ENCODE measurements at regions not wholly inside any gene's neighbourhood (a gene's known extent, or its start where the extent isn't known, plus 50 kb on each side); places are given as distances from the start of the nearest gene placed in this dataset.
"Not testable (repeated sequence)": the region's sequence is repeated elsewhere in the genome, so short reads cannot be mapped to it uniquely, and the experiment has no call there.

DNA sequence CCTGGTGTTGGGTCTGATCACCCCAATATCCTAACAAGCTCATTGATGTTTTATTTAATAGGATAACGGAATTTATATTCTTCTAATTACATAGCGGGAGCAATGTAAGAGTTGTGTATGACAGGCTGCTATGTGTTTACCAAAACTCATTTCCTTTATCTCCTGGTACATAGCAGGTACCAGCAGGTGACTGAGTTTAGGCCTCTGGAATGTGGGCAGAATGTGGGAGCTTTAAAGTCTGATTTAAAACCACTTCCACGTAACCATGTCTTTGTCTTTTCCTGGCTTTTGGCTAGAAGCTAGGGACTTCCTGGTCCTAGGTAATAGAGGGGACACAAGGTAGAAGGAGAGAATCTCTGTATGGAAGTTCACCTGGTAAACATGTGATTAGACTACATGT is 504.6 kb upstream of the SYNCRIP start:
- H3K4me2 ChIP-seq (ENCODE audit: insufficient read depth, low read length) = no peak overlapping the region
- H2AFZ ChIP-seq (ENCODE audit: low read depth, low read length) = no peak overlapping the region
- TF ChIP-seq, protein P1, sequence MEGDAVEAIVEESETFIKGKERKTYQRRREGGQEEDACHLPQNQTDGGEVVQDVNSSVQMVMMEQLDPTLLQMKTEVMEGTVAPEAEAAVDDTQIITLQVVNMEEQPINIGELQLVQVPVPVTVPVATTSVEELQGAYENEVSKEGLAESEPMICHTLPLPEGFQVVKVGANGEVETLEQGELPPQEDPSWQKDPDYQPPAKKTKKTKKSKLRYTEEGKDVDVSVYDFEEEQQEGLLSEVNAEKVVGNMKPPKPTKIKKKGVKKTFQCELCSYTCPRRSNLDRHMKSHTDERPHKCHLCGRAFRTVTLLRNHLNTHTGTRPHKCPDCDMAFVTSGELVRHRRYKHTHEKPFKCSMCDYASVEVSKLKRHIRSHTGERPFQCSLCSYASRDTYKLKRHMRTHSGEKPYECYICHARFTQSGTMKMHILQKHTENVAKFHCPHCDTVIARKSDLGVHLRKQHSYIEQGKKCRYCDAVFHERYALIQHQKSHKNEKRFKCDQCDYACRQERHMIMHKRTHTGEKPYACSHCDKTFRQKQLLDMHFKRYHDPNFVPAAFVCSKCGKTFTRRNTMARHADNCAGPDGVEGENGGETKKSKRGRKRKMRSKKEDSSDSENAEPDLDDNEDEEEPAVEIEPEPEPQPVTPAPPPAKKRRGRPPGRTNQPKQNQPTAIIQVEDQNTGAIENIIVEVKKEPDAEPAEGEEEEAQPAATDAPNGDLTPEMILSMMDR (IDR thresholded peaks at IDR 0.05; ENCODE audit: borderline replicate concordance, extremely low read depth, low read length, poor library complexity, severe bottlenecking) = no peak
- TF ChIP-seq EZH2 (IDR thresholded peaks at IDR 0.05; ENCODE audit: borderline replicate concordance, low read depth, low read length, severe bottlenecking) = no peak
- no peaks in the 10 kb centered on the region for H3K9me3 ChIP-seq (ENCODE audit: insufficient read depth, low read length, severe bottlenecking)
- H3K27ac ChIP-seq (ENCODE audit: low read length) = no peak overlapping the region
- H3K79me2 ChIP-seq (ENCODE audit: insufficient read depth, low read length) = no peaks in the 10 kb centered on the region
- DNase-seq = no peak
- H3K4me3 ChIP-seq (ENCODE audit: low read depth in 1 of 2, low read length in 2 of 2) = no peak overlapping the region
- no peak overlapping the region for H3K9ac ChIP-seq (ENCODE audit: low read depth, low read length)
- H3K4me1 ChIP-seq (ENCODE audit: insufficient read depth, low read length) = no peaks in the 10 kb centered on the region
- no peaks in the 10 kb centered on the region for H4K20me1 ChIP-seq (ENCODE audit: insufficient read depth, low read length)
- ATAC-seq (ENCODE audit: insufficient read depth, low read depth) = no peak
- no peaks in the 10 kb centered on the region for H3K36me3 ChIP-seq (ENCODE audit: insufficient read depth, low read length)
- no peaks in the 10 kb centered on the region for H3K27me3 ChIP-seq (ENCODE audit: insufficient read depth, low read length, poor library complexity)

- DNase-seq; H3K27me3 ChIP-seq (ENCODE audit: insufficient read depth, low read length, poor library complexity); H4K20me1 ChIP-seq (ENCODE audit: insufficient read depth, low read length); H3K4me3 ChIP-seq (ENCODE audit: low read depth in 1 of 2, low read length in 2 of 2); H3K4me1 ChIP-seq (ENCODE audit: insufficient read depth, low read length); H3K9me3 ChIP-seq (ENCODE audit: insufficient read depth, low read length, severe bottlenecking); H3K36me3 ChIP-seq (ENCODE audit: insufficient read depth, low read length); H3K79me2 ChIP-seq (ENCODE audit: insufficient read depth, low read length); H3K9ac ChIP-seq (ENCODE audit: low read depth, low read length); H3K27ac ChIP-seq (ENCODE audit: low read length); H3K4me2 ChIP-seq (ENCODE audit: insufficient read depth, low read length); H2AFZ ChIP-seq (ENCODE audit: low read depth, low read length); ATAC-seq (ENCODE audit: insufficient read depth, low read depth): not testable (repeated sequence)
Measured at GRCh38 chr6:86146751-86147150, 504.1 kb upstream of the SYNCRIP start.

- Histone ChIP-seq H2AFZ (ENCODE audit: low read depth, low read length) (no peak overlapping the region), H3K79me2 (ENCODE audit: insufficient read depth, low read length) (no peaks in the 10 kb centered on the region), H3K4me1 (ENCODE audit: insufficient read depth, low read length) (no peaks in the 10 kb centered on the region), H3K9me3 (ENCODE audit: insufficient read depth, low read length, severe bottlenecking) (no peaks in the 10 kb centered on the region), H3K36me3 (ENCODE audit: insufficient read depth, low read length) (no peaks in the 10 kb centered on the region), H4K20me1 (ENCODE audit: insufficient read depth, low read length) (no peaks in the 10 kb centered on the region), H3K9ac (ENCODE audit: low read depth, low read length) (no peak overlapping the region), H3K4me2 (ENCODE audit: insufficient read depth, low read length) (no peak overlapping the region), H3K27me3 (ENCODE audit: insufficient read depth, low read length, poor library complexity) (no peaks in the 10 kb centered on the region), H3K27ac (ENCODE audit: low read length) (no peak overlapping the region), H3K4me3 (ENCODE audit: low read depth in 1 of 2, low read length in 2 of 2) (no peak overlapping the region)
- no peak for ATAC-seq (ENCODE audit: insufficient read depth, low read depth)
- TF ChIP-seq EZH2 (IDR thresholded peaks at IDR 0.05; ENCODE audit: borderline replicate concordance, low read depth, low read length, severe bottlenecking) = no peak
- TF ChIP-seq, protein P1 (IDR thresholded peaks at IDR 0.05; ENCODE audit: borderline replicate concordance, extremely low read depth, low read length, poor library complexity, severe bottlenecking) = no peak
- no peak for DNase-seq
Measured at GRCh38 chr6:86142326-86142725, 499.6 kb upstream of the SYNCRIP start.

DNA sequence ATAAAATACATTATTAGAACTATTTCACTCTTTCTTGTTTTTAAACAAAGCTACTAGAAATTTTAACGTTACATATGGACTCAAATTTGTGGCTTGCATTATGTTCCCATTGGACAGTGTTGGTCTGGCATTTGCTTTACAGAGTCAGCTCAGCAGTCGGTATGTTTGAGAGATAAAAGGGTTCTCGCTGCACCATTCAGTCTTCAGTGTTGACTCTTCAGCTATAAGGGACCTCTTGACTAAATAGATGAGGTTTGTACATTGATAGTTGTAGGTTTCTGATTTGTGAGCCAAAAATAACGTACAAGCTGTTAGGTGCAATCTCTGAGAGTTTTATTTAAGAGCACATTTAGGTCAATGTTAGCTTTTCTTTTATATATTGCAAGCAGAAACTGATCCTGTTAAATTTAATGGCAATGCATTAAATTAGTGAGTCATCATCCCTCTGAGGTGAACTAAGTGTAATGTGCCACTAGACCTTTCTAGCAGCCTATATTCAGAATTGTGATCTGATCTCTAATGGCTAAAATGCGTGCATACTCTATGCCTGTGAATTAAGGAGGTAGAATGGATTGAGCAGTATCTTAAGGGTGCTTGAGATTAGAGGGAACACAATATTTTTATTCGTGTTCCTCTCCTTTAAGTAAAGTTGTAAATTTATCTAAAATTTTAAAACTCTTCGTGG is 485.6 kb upstream of the SYNCRIP start:
- H3K4me1 ChIP-seq (ENCODE audit: insufficient read depth, low read length) = no peaks in the 10 kb centered on the region
- H4K20me1 ChIP-seq (ENCODE audit: insufficient read depth, low read length) = no peaks in the 10 kb centered on the region
- no peaks in the 10 kb centered on the region for H3K27me3 ChIP-seq (ENCODE audit: insufficient read depth, low read length, poor library complexity)
- TF ChIP-seq EZH2 (IDR thresholded peaks at IDR 0.05; ENCODE audit: borderline replicate concordance, low read depth, low read length, severe bottlenecking) = no peak
- TF ChIP-seq, protein P1 (IDR thresholded peaks at IDR 0.05; ENCODE audit: borderline replicate concordance, extremely low read depth, low read length, poor library complexity, severe bottlenecking) = no peak
- no peaks in the 10 kb centered on the region for H3K9me3 ChIP-seq (ENCODE audit: insufficient read depth, low read length, severe bottlenecking)
- no peaks in the 10 kb centered on the region for H3K79me2 ChIP-seq (ENCODE audit: insufficient read depth, low read length)
- ATAC-seq (ENCODE audit: insufficient read depth, low read depth) (no peak), DNase-seq (no peak)
- H3K9ac ChIP-seq (ENCODE audit: low read depth, low read length) = no peak overlapping the region
- no peak overlapping the region for H2AFZ ChIP-seq (ENCODE audit: low read depth, low read length)
- no peak overlapping the region for H3K4me3 ChIP-seq (ENCODE audit: low read depth in 1 of 2, low read length in 2 of 2)
- no peak overlapping the region for H3K27ac ChIP-seq (ENCODE audit: low read length)
- no peak overlapping the region for H3K4me2 ChIP-seq (ENCODE audit: insufficient read depth, low read length)
- H3K36me3 ChIP-seq (ENCODE audit: insufficient read depth, low read length) = no peaks in the 10 kb centered on the region
